ENCODE measurements at regions not wholly inside any gene's neighbourhood (a gene's known extent, or its start where the extent isn't known, plus 50 kb on each side); places are given as distances from the start of the nearest gene placed in this dataset.

DNA sequence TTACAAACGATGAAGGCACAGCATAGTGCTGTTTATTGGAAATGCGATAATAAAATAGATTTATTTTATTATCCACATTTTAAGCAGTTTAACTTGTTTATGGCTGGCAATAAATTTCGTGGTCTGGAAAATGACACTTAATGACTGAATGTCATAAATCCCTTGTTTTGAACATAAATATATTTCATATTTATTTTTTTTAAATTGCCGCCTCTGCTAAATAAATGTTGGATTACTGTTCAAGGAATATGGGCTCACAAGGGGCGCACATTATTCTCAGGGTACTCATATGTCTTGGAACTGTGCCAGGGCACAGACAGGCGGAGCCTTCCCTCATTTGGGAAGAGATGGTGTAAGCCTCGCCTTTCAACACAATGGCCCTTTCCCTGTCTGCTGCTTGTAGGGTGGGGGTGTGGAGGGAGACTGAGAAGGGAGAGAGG is 134.3 kb downstream of the PXDC1 start:
- H3K4me2 ChIP-seq (ENCODE audit: low read length), result no peak overlapping the region
- no peaks in the 10 kb centered on the region for H3K9me3 ChIP-seq (ENCODE audit: low read length)
- no peak overlapping the region for H3K4me3 ChIP-seq (ENCODE audit: low read depth, low read length, poor library complexity, severe bottlenecking)
- ChIA-PET CTCF (ENCODE audit: unreplicated experiment) (no interaction called here), POLR2A (interaction anchor here (0.6 kb wide), 1 partner anchor 316 kb away, joined by 4 read pairs; no protein-coding TSS in a partner anchor)
- H3K36me3 ChIP-seq (ENCODE audit: insufficient read depth, low read length), result no peaks in the 10 kb centered on the region
- no TSS peak for BruUV-seq (replicated peaks)
- TF ChIP-seq EZH2phosphoT487 (IDR thresholded peaks at IDR 0.05; ENCODE audit: borderline replicate concordance, low read depth, low read length), result no peak
- TF ChIP-seq CTCF (conservative IDR thresholded peaks at IDR 0.05; ENCODE audit: low read length), result no peak
- DNase-seq (ENCODE audit: low spot score), result no peak
- no peaks in the 10 kb centered on the region for H3K79me2 ChIP-seq (ENCODE audit: insufficient read depth, low read depth, low read length)
- no peaks in the 10 kb centered on the region for H3K9me2 ChIP-seq (ENCODE audit: insufficient read depth, low read length)
- H4K20me1 ChIP-seq (ENCODE audit: insufficient read depth, low read length), result no peaks in the 10 kb centered on the region
- no peaks in the 10 kb centered on the region for H3K4me1 ChIP-seq (ENCODE audit: insufficient read depth, low read length, poor library complexity, severe bottlenecking)
- H2AFZ ChIP-seq (ENCODE audit: low read length), result no peak overlapping the region
- H3K27ac ChIP-seq (ENCODE audit: low read depth, low read length, poor library complexity, severe bottlenecking), result no peak overlapping the region
- intact Hi-C loops (cut with micrococcal nuclease; ENCODE audit: unreplicated experiment), result no loop called here

DNA sequence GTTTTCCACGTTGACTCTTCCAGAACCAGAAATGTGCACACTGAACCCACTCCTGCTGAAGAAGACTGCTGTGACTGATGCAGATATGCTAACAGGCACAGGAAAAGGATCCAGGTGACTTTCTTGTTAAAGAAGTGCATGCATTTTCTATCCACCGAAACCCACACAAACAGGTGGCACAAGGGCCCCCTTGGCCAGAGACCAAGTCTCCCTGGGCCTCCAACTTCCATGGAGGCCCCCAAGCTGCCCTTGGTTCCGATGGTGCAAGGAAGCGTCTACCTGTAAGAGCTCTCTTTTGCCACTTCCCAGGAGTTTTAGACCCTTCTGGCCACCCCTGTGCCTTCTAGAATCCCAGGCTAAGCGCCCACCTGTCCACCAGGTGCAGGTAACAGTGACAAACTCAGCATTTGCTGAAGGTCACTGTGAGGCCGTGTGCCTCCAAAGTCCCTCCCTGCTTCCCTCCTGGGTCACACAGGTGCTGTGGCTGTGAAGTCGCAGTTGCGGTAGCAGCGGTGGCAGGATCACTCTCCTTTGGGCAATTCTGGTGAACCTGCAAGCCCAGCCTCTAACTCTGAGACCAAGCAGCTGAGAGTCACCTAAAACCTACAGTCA is 134.8 kb downstream of the PXDC1 start:
- TF ChIP-seq CTCF (conservative IDR thresholded peaks at IDR 0.05; ENCODE audit: low read length) (no peak), EZH2phosphoT487 (IDR thresholded peaks at IDR 0.05; ENCODE audit: borderline replicate concordance, low read depth, low read length) (no peak)
- POLR2A ChIA-PET, result interaction anchor here (0.6 kb wide), 1 partner anchor 316 kb away, joined by 4 read pairs; no protein-coding TSS in a partner anchor
- no peaks in the 10 kb centered on the region for H3K4me1 ChIP-seq (ENCODE audit: insufficient read depth, low read length, poor library complexity, severe bottlenecking)
- H3K36me3 ChIP-seq (ENCODE audit: insufficient read depth, low read length), result no peaks in the 10 kb centered on the region
- H3K79me2 ChIP-seq (ENCODE audit: insufficient read depth, low read depth, low read length), result no peaks in the 10 kb centered on the region
- no peaks in the 10 kb centered on the region for H3K9me2 ChIP-seq (ENCODE audit: insufficient read depth, low read length)
- no peak overlapping the region for H2AFZ ChIP-seq (ENCODE audit: low read length)
- H3K4me2 ChIP-seq (ENCODE audit: low read length), result no peak overlapping the region
- CTCF ChIA-PET (ENCODE audit: unreplicated experiment), result no interaction called here
- no peak overlapping the region for H3K4me3 ChIP-seq (ENCODE audit: low read depth, low read length, poor library complexity, severe bottlenecking)
- H4K20me1 ChIP-seq (ENCODE audit: insufficient read depth, low read length), result no peaks in the 10 kb centered on the region
- H3K9me3 ChIP-seq (ENCODE audit: low read length), result no peaks in the 10 kb centered on the region
- BruUV-seq (replicated peaks), result no TSS peak
- no peak overlapping the region for H3K27ac ChIP-seq (ENCODE audit: low read depth, low read length, poor library complexity, severe bottlenecking)
- intact Hi-C loops (cut with micrococcal nuclease; ENCODE audit: unreplicated experiment), result no loop called here
- DNase-seq (ENCODE audit: low spot score), result no peak

Measured in OCI-LY7 (cell line).